H1 (cell line): ENCODE measurements at regions not wholly inside any gene's neighbourhood (a gene's known extent, or its start where the extent isn't known, plus 50 kb on each side); places are given as distances from the start of the nearest gene placed in this dataset.
"Not testable (repeated sequence)": the region's sequence is repeated elsewhere in the genome, so short reads cannot be mapped to it uniquely, and the experiment has no call there.

ENCODE experiments used
- CTCF ChIA-PET: fragments of 300-600 bp; sonication (Branson Sonifier 250); formaldehyde crosslinking; loops from one replicate; lab custom pipeline; 2021; ENCODE audit not compliant: partially characterized antibody; lab: Charles Lee
- POLR2A ChIA-PET: fragments of 300-600 bp; sonication (Branson Sonifier 250); formaldehyde crosslinking; loops from one replicate; lab custom pipeline; 2021; ENCODE audit warnings: inconsistent platforms; ENCODE audit not compliant: partially characterized antibody; lab: Charles Lee
- DNase-seq, 2 experiments: peaks; one replicate each; pipeline versions ENCODE4 v3.0.0 to v3.0.0-alpha.2; 2010 to 2022; ENCODE audit warnings: low spot score in 2 of 2, low read depth in 1 of 2, mixed read lengths in 1 of 2
- FAIRE-seq: peaks from 2 replicates; lab custom pipeline; 2011; peaks lifted over from hg19 to GRCh38; lab: Jason Lieb, UNC
- H2AFZ ChIP-seq: 2 replicates; pipeline ENCODE4 v1.8.1; 2012; ENCODE audit warnings: low read length, inconsistent platforms
- H2AK5ac ChIP-seq: 2 replicates; pipeline ENCODE4 v1.6.1; 2013; ENCODE audit warnings: low read depth, low read length
- H2BK120ac ChIP-seq: replicated peaks from 2 replicates; pipeline ENCODE3; 2013; ENCODE audit warnings: low read depth, low read length, inconsistent platforms
- H2BK12ac ChIP-seq: 2 replicates; pipeline ENCODE4 v1.6.1; 2013; ENCODE audit warnings: low read depth, low read length
- H2BK15ac ChIP-seq: 2 replicates; pipeline ENCODE4 v1.6.1; 2013; ENCODE audit warnings: low read length
- H2BK20ac ChIP-seq: 2 replicates; pipeline ENCODE4 v1.6.1; 2013; ENCODE audit warnings: low read length
- H2BK5ac ChIP-seq: 2 replicates; pipeline ENCODE4 v1.6.1; 2013; ENCODE audit warnings: low read depth, low read length
- H3K14ac ChIP-seq: 2 replicates; pipeline ENCODE4 v1.6.1; 2013; ENCODE audit warnings: inconsistent platforms; ENCODE audit not compliant: insufficient read length
- H3K18ac ChIP-seq: 2 replicates; pipeline ENCODE4 v1.6.1; 2013; ENCODE audit warnings: low read length; ENCODE audit errors: extremely low read depth
- H3K23ac ChIP-seq: 2 replicates; pipeline ENCODE4 v1.6.1; 2013; ENCODE audit warnings: inconsistent platforms; ENCODE audit not compliant: insufficient read length
- H3K23me2 ChIP-seq: 2 replicates; pipeline ENCODE4 v1.6.1; 2013; ENCODE audit warnings: low read depth, low read length
- H3K27ac ChIP-seq: 2 replicates; pipeline ENCODE4 v1.6.1; 2011; ENCODE audit warnings: low read depth, low read length, inconsistent platforms
- H3K27me3 ChIP-seq, 4 experiments: replicated peaks in 1 of 4; 1 replicate in 1 of 4; 2 replicates in 3 of 4; pipeline versions ENCODE4 v1.6.1 to v1.8.1; 2011 to 2013; ENCODE audit warnings: low read length in 3 of 4, mild to moderate bottlenecking in 3 of 4, inconsistent platforms in 2 of 4, mixed read lengths in 2 of 4, moderate library complexity in 1 of 4; ENCODE audit not compliant: control insufficient read depth in 3 of 4, insufficient read depth in 3 of 4; ENCODE audit errors: extremely low read depth in 1 of 4
- H3K36me3 ChIP-seq, 4 experiments: 2 replicates each; pipeline versions ENCODE4 v1.6.1 to v1.8.1; 2011 to 2013; ENCODE audit warnings: mild to moderate bottlenecking in 4 of 4, low read length in 3 of 4, moderate library complexity in 2 of 4, control low read depth in 1 of 4, inconsistent platforms in 1 of 4; ENCODE audit not compliant: insufficient read depth in 4 of 4, control insufficient read depth in 2 of 4
- H3K4ac ChIP-seq: replicated peaks from 2 replicates; pipeline ENCODE3; 2013; ENCODE audit warnings: low read length, low read depth, mixed read lengths, inconsistent platforms; ENCODE audit not compliant: insufficient read length
- H3K4me1 ChIP-seq, 4 experiments: replicated peaks in 1 of 4; 1 replicate in 1 of 4; 2 replicates in 3 of 4; pipeline versions ENCODE4 v1.6.1 to v1.8.1; 2011 to 2013; ENCODE audit warnings: low read length in 3 of 4, inconsistent platforms in 2 of 4, mixed read lengths in 1 of 4; ENCODE audit not compliant: insufficient read depth in 4 of 4, control insufficient read depth in 3 of 4
- H3K4me2 ChIP-seq, 2 experiments: 2 replicates each; pipeline versions ENCODE4 v1.6.1 to v1.8.1; 2011 to 2013; ENCODE audit warnings: low read depth in 2 of 2, low read length in 2 of 2, control low read depth in 1 of 2, inconsistent platforms in 1 of 2, mild to moderate bottlenecking in 1 of 2; ENCODE audit not compliant: insufficient read depth in 1 of 2
- H3K4me3 ChIP-seq, 4 experiments: fragments of 200-600, 300-600 bp in 1 of 4; sonication (generic), shearing (Covaris generic), sonication (Bioruptor Twin) in 1 of 4; 2 replicates each; pipeline versions ENCODE4 v1.5.1 to v1.8.1; 2011 to 2016; ENCODE audit warnings: low read length in 4 of 4, low read depth in 3 of 4, control low read depth in 2 of 4, inconsistent platforms in 2 of 4, mild to moderate bottlenecking in 2 of 4, mixed read lengths in 1 of 4, moderate library complexity in 1 of 4; ENCODE audit not compliant: insufficient read depth in 2 of 4; ENCODE audit errors: extremely low read depth in 1 of 4
- H3K56ac ChIP-seq: replicated peaks from 2 replicates; pipeline ENCODE3; 2013; ENCODE audit warnings: low read depth, mild to moderate bottlenecking, mixed read lengths, low read length, inconsistent platforms; ENCODE audit not compliant: insufficient read length
- H3K79me1 ChIP-seq: 2 replicates; pipeline ENCODE4 v1.6.1; 2013; ENCODE audit warnings: low read depth, low read length, control low read depth
- H3K79me2 ChIP-seq, 2 experiments: 2 replicates each; pipeline versions ENCODE4 v1.6.1 to v1.8.1; 2012 to 2013; ENCODE audit warnings: low read length in 2 of 2, mild to moderate bottlenecking in 2 of 2, inconsistent platforms in 1 of 2; ENCODE audit not compliant: insufficient read depth in 2 of 2, control insufficient read depth in 1 of 2
- H3K9ac ChIP-seq, 4 experiments: replicated peaks in 1 of 4; 1 replicate in 1 of 4; 2 replicates in 3 of 4; pipeline versions ENCODE4 v1.6.1 to v1.8.1; 2011 to 2013; ENCODE audit warnings: low read depth in 3 of 4, low read length in 3 of 4, control low read depth in 2 of 4, mild to moderate bottlenecking in 2 of 4, moderate library complexity in 2 of 4, inconsistent platforms in 1 of 4; ENCODE audit errors: extremely low read depth in 1 of 4
- H3K9me3 ChIP-seq, 2 experiments: 2 replicates each; pipeline versions ENCODE4 v1.6.1 to v1.8.1; 2012 to 2013; ENCODE audit warnings: mild to moderate bottlenecking in 2 of 2, moderate library complexity in 2 of 2, control low read depth in 1 of 2, inconsistent platforms in 1 of 2, low read depth in 1 of 2, low read length in 1 of 2, mixed read lengths in 1 of 2; ENCODE audit not compliant: insufficient read depth in 2 of 2
- H4K20me1 ChIP-seq, 2 experiments: replicated peaks in 1 of 2; 2 replicates each; pipeline versions ENCODE3 to v1.8.1; 2011 to 2013; ENCODE audit warnings: inconsistent platforms in 2 of 2, low read length in 2 of 2, mild to moderate bottlenecking in 1 of 2; ENCODE audit not compliant: insufficient read depth in 2 of 2, control insufficient read depth in 1 of 2
- H4K5ac ChIP-seq: 2 replicates; pipeline ENCODE4 v1.6.1; 2013; ENCODE audit warnings: low read length, low read depth, mixed read lengths, inconsistent platforms; ENCODE audit not compliant: insufficient read length
- H4K8ac ChIP-seq: 2 replicates; pipeline ENCODE4 v1.8.0; 2013; ENCODE audit warnings: mild to moderate bottlenecking, moderate library complexity, low read length, inconsistent platforms; ENCODE audit not compliant: insufficient read depth; ENCODE audit errors: extremely low read depth
- H4K91ac ChIP-seq: replicated peaks from 2 replicates; pipeline ENCODE3; 2013; ENCODE audit warnings: low read length, mixed read lengths, inconsistent platforms; ENCODE audit not compliant: insufficient read length
- KDM1A ChIP-seq: fragments of 200-600, 300-600 bp; sonication (generic); IDR thresholded peaks from 2 replicates; pipeline ENCODE4 v1.7.1; 2016; ENCODE audit warnings: mild to moderate bottlenecking, low read length, borderline replicate concordance
- WGBS, 2 experiments: shearing (Covaris generic) in 1 of 2; methylation state at CpG; one replicate each; pipeline versions ENCODE4 v1.1.6 to v1.1.7; 2013 to 2015; ENCODE audit warnings: low lambda C conversion rate in 2 of 2, mixed read lengths in 2 of 2, inconsistent platforms in 1 of 2, low coverage in 1 of 2, missing lambda C conversion rate in 1 of 2; ENCODE audit not compliant: insufficient replicate concordance in 2 of 2, insufficient coverage in 1 of 2, insufficient read length in 1 of 2; ENCODE audit errors: extremely low coverage in 1 of 2, missing lambda C conversion rate in 1 of 2; 5-methylcytosine and 5-hydroxymethylcytosine counted together

DNA sequence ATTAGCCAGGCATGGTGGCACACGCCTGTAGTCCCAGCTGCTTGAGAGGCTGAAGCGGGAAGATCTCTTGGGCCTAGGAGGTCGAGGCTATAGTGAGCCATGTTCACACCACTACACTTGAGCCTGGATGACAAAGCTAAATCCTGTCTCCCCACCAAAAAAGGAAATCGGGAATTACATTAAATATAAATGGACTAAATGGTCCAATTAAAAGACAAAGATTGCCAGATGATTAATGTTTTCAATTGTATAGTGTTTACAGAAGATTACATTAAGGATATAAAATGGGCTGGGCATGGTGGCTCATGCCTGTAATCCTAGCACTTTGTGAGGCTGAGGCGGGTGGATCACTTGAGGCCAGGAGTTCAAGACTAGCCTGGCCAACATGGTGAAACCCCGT lies 179.1 kb downstream of the TOMM20 start:
- H3K23ac ChIP-seq, H3K9me3 ChIP-seq, H3K36me3 ChIP-seq, H3K14ac ChIP-seq, H3K79me1 ChIP-seq, H3K4me2 ChIP-seq, H3K27ac ChIP-seq, H2BK12ac ChIP-seq, H3K9ac ChIP-seq, H2BK5ac ChIP-seq, H3K4ac ChIP-seq, H2AFZ ChIP-seq, H3K4me3 ChIP-seq, H4K8ac ChIP-seq, POLR2A ChIA-PET, H3K79me2 ChIP-seq, H3K18ac ChIP-seq, H3K27me3 ChIP-seq, H4K5ac ChIP-seq, H3K56ac ChIP-seq, H3K23me2 ChIP-seq, FAIRE-seq, H2BK120ac ChIP-seq, H2AK5ac ChIP-seq, H4K20me1 ChIP-seq, H3K4me1 ChIP-seq, H2BK20ac ChIP-seq, H2BK15ac ChIP-seq, H4K91ac ChIP-seq: not testable (repeated sequence)
- peak in 1 of 2 experiments; percentile 11 for DNase-seq
- CTCF ChIA-PET = interaction anchor here (1.0 kb wide), 1 partner anchor 10 kb away, joined by 3 read pairs; no protein-coding TSS in a partner anchor
- 0 out of 2 replicates have a peak, but pooled peaks have one; percentile 34 for TF ChIP-seq KDM1A
- WGBS, 2 experiments = 93% methylated on average over 6 of the region's 6 CpGs; no CpG with 5 or more reads in 1 of the 2 experiments
